ENCODE measurements at regions not wholly inside any gene's neighbourhood (a gene's known extent, or its start where the extent isn't known, plus 50 kb on each side); places are given as distances from the start of the nearest gene placed in this dataset.
"Not testable (repeated sequence)": the region's sequence is repeated elsewhere in the genome, so short reads cannot be mapped to it uniquely, and the experiment has no call there.

DNA sequence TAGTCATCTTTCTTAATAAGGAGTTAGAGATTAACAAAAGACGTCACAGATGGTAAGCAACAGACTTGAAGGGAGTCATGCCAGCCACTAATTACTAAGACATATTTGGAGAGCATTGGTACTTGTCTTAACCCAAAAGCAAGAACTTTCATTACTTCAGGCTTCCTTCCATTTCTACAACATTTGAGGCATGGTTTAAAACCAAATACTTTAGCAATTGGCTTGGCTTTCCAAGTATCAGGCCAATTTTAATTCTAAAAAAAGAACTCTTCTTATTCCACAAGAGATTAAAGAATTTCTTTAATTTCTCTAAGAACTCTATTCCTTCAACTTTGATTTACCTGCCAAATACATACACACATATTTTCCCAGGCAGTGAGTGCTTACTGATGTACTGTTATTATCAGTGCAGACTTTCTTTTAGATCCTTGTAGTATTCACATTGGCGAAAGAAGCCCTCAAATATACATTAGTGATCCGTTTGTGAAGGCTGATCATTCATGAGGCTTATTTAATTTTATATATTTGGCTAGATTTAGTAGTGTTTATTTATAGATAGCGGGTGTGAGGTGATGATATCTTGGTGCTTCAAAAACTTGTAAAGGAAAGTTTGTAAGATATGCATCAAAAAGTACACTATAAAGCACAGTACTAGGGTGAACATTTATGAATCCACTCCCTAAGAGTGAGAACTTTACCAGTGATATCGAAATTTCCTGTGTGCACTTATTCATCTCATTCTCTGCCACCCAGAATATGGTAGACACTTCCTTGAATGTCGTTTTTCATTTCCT is 229.2 kb downstream of the MFSD1 start:
- Histone ChIP-seq H3K27ac (ENCODE audit: low read length) (no peak overlapping the region), H3K4me3 (ENCODE audit: low read length) (no peak overlapping the region), H3K9me3 (replicated peaks; ENCODE audit: control insufficient read depth, low read depth, low read length) (peaks cover 2% of the 10 kb centered on the region), H3K27me3 (ENCODE audit: control insufficient read depth, insufficient read depth, low read length) (no peaks in the 10 kb centered on the region), H3K36me3 (ENCODE audit: control insufficient read depth, insufficient read depth, low read length) (no peaks in the 10 kb centered on the region), H3K4me1 (ENCODE audit: control insufficient read depth, insufficient read depth, low read length) (no peaks in the 10 kb centered on the region)
- WGBS (ENCODE audit: insufficient coverage), result no CpG with 5 or more reads among the region's 6 CpGs
- no peak for DNase-seq

DNA sequence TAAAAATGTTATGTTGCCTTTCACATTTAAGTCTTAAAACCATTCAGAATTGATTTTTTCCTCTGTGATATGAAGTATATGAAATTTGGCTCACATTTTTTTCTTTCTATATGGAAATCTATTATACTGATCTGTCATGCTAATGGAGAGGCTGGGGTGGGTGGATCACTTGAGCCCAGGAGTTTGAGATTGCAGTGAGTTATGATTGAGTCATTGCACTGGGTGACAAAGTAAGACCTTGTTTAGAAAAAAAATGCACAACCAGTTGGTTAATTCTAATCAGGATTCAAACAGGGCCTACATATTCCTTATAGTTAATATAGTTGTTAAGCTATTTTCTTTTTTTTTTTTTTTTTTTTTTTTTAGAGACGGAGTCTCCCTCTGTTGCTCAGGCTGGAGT is 230.5 kb downstream of the MFSD1 start:
- Histone ChIP-seq H3K9me3 (replicated peaks; ENCODE audit: control insufficient read depth, low read depth, low read length) (peaks cover 2% of the 10 kb centered on the region), H3K4me3 (ENCODE audit: low read length) (no peak overlapping the region), H3K36me3 (ENCODE audit: control insufficient read depth, insufficient read depth, low read length) (no peaks in the 10 kb centered on the region), H3K27ac (ENCODE audit: low read length) (no peak overlapping the region), H3K4me1 (ENCODE audit: control insufficient read depth, insufficient read depth, low read length) (no peaks in the 10 kb centered on the region), H3K27me3 (ENCODE audit: control insufficient read depth, insufficient read depth, low read length) (no peaks in the 10 kb centered on the region)
- no CpG with 5 or more reads among the region's 1 CpG for WGBS (ENCODE audit: insufficient coverage)
- no peak for DNase-seq

DNA sequence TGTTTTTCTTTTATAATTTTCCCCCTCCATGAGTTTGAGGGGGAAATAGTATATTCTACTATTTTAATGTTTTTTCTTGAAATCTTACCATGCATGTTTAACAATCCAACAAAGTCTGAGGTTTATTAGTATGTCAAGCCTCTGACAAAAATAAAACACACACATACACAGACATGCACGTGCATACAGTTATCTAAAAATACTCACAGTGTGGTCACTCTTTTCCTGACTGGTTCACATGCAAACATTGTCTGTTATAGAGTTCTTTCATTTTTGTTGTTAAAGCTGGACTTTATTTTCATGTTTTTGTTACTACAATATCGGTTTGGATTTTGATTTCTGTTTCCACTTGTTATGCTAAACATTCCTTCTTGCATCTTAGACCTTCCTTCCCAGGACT is 236.6 kb downstream of the MFSD1 start:
- Histone ChIP-seq H3K36me3 (ENCODE audit: control insufficient read depth, insufficient read depth, low read length) (no peaks in the 10 kb centered on the region), H3K27me3 (ENCODE audit: control insufficient read depth, insufficient read depth, low read length) (no peaks in the 10 kb centered on the region)
- no CpG with 5 or more reads among the region's 2 CpGs for whole genome bisulfite sequencing (ENCODE audit: insufficient coverage)

DNA sequence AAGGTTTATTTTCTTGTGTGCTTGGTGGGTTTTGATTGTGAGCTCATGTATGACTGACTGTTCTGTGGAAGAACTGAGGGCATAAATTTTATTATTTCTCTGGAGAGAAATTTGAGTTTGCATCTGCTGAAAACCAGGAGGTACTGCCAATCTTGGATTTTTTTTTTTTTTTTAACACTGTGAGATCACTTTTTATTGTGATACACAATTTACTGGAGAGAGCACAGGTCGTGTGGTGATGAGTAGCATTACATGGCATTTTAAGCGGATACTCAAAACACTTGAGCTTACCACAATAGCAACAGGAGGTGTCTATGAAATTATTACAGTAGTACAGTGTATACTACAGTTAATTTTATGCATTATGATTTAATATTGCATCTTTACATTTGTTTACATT is 237.4 kb downstream of the MFSD1 start:
- no peaks in the 10 kb centered on the region for H3K4me1 ChIP-seq (ENCODE audit: control insufficient read depth, insufficient read depth, low read length)
- H3K9me3 ChIP-seq (replicated peaks; ENCODE audit: control insufficient read depth, low read depth, low read length), result no peaks in the 10 kb centered on the region
- H3K27me3 ChIP-seq (ENCODE audit: control insufficient read depth, insufficient read depth, low read length), result no peaks in the 10 kb centered on the region
- WGBS (ENCODE audit: insufficient coverage), result no CpG with 5 or more reads among the region's 2 CpGs
- no peak overlapping the region for H3K27ac ChIP-seq (ENCODE audit: low read length)
- H3K36me3 ChIP-seq (ENCODE audit: control insufficient read depth, insufficient read depth, low read length), result no peaks in the 10 kb centered on the region
- DNase-seq, result no peak
- no peak overlapping the region for H3K4me3 ChIP-seq (ENCODE audit: low read length)

More for the DNA sequence above, 236.6 kb downstream of the MFSD1 start:
- Histone ChIP-seq H3K4me1 (ENCODE audit: control insufficient read depth, insufficient read depth, low read length) (no peaks in the 10 kb centered on the region), H3K9me3 (replicated peaks; ENCODE audit: control insufficient read depth, low read depth, low read length) (no peaks in the 10 kb centered on the region), H3K27ac (ENCODE audit: low read length) (no peak overlapping the region), H3K4me3 (ENCODE audit: low read length) (no peak overlapping the region)
- DNase-seq, result no peak

GRCh38 chr3:159045279-159045885 is 243.5 kb downstream of the MFSD1 start:
- no peaks in the 10 kb centered on the region for H3K4me1 ChIP-seq (ENCODE audit: control insufficient read depth, insufficient read depth, low read length)
- 60% methylated on average over 3 of the region's 5 CpGs for WGBS (ENCODE audit: insufficient coverage)
- no peak for DNase-seq
- no peaks in the 10 kb centered on the region for H3K36me3 ChIP-seq (ENCODE audit: control insufficient read depth, insufficient read depth, low read length)
- H3K4me3 ChIP-seq (ENCODE audit: low read length), result no peak overlapping the region
- no peaks in the 10 kb centered on the region for H3K9me3 ChIP-seq (replicated peaks; ENCODE audit: control insufficient read depth, low read depth, low read length)
- H3K27ac ChIP-seq (ENCODE audit: low read length), result no peak overlapping the region
- H3K27me3 ChIP-seq (ENCODE audit: control insufficient read depth, insufficient read depth, low read length), result no peaks in the 10 kb centered on the region

DNA sequence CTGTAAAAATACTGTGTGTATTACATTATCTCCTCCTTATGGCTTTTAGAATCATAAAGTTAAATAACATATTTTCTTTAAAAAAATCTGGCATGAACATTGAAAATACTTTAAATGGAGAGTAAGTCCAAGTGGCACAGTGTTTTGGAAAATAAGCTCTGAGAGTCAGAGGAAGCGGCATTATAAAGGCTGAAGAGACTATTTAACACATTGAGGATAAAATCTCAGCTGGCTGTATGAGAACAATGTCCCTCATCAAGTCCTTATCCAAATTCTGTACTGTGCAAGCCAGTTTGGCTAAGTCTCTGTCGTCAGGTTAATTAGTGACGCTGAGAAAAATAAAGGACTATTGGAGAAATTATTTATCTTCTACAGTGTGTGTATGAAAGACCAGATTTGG is 245.5 kb downstream of the MFSD1 start:
- Histone ChIP-seq H3K4me1 (ENCODE audit: control insufficient read depth, insufficient read depth, low read length) (no peaks in the 10 kb centered on the region), H3K27ac (ENCODE audit: low read length) (no peak overlapping the region), H3K27me3 (ENCODE audit: control insufficient read depth, insufficient read depth, low read length) (no peaks in the 10 kb centered on the region), H3K36me3 (ENCODE audit: control insufficient read depth, insufficient read depth, low read length) (no peaks in the 10 kb centered on the region), H3K9me3 (replicated peaks; ENCODE audit: control insufficient read depth, low read depth, low read length) (no peaks in the 10 kb centered on the region), H3K4me3 (ENCODE audit: low read length) (no peak overlapping the region)
- no peak for DNase-seq
- WGBS (ENCODE audit: insufficient coverage), result 43% methylated on average over 1 of the region's 3 CpGs

GRCh38 chr3:159052494-159052893 is 250.6 kb downstream of the MFSD1 start:
- H3K27me3 ChIP-seq (ENCODE audit: control insufficient read depth, insufficient read depth, low read length); DNase-seq; H3K27ac ChIP-seq (ENCODE audit: low read length); H3K4me3 ChIP-seq (ENCODE audit: low read length); H3K9me3 ChIP-seq (replicated peaks; ENCODE audit: control insufficient read depth, low read depth, low read length); H3K36me3 ChIP-seq (ENCODE audit: control insufficient read depth, insufficient read depth, low read length); H3K4me1 ChIP-seq (ENCODE audit: control insufficient read depth, insufficient read depth, low read length): not testable (repeated sequence)
- WGBS (ENCODE audit: insufficient coverage), result no CpG with 5 or more reads among the region's 1 CpG

- no peaks in the 10 kb centered on the region for H3K4me1 ChIP-seq (ENCODE audit: control insufficient read depth, insufficient read depth, low read length)
Measured at GRCh38 chr3:159057621-159058020, 255.8 kb downstream of the MFSD1 start.

GRCh38 chr3:159058859-159059258 is 257.0 kb downstream of the MFSD1 start:
- no CpG with 5 or more reads among the region's 3 CpGs for WGBS (ENCODE audit: insufficient coverage)
- Histone ChIP-seq H3K27me3 (ENCODE audit: control insufficient read depth, insufficient read depth, low read length) (no peaks in the 10 kb centered on the region), H3K36me3 (ENCODE audit: control insufficient read depth, insufficient read depth, low read length) (no peaks in the 10 kb centered on the region), H3K9me3 (replicated peaks; ENCODE audit: control insufficient read depth, low read depth, low read length) (no peaks in the 10 kb centered on the region), H3K27ac (ENCODE audit: low read length) (no peak overlapping the region), H3K4me1 (ENCODE audit: control insufficient read depth, insufficient read depth, low read length) (no peaks in the 10 kb centered on the region), H3K4me3 (ENCODE audit: low read length) (no peak overlapping the region)
- no peak for DNase-seq

More at GRCh38 chr3:159057621-159058020, 255.8 kb downstream of the MFSD1 start:
- no peak for DNase-seq
- Histone ChIP-seq H3K36me3 (ENCODE audit: control insufficient read depth, insufficient read depth, low read length) (no peaks in the 10 kb centered on the region), H3K27ac (ENCODE audit: low read length) (no peak overlapping the region), H3K27me3 (ENCODE audit: control insufficient read depth, insufficient read depth, low read length) (no peaks in the 10 kb centered on the region), H3K9me3 (replicated peaks; ENCODE audit: control insufficient read depth, low read depth, low read length) (no peaks in the 10 kb centered on the region), H3K4me3 (ENCODE audit: low read length) (no peak overlapping the region)

- H3K27me3 ChIP-seq (ENCODE audit: control insufficient read depth, insufficient read depth, low read length), result no peaks in the 10 kb centered on the region
- WGBS (ENCODE audit: insufficient coverage), result 84% methylated on average over 2 of the region's 2 CpGs
Measured at GRCh38 chr3:159059395-159059794, 257.5 kb downstream of the MFSD1 start.

More at GRCh38 chr3:159059395-159059794, 257.5 kb downstream of the MFSD1 start:
- H3K27ac ChIP-seq (ENCODE audit: low read length), result no peak overlapping the region
- H3K36me3 ChIP-seq (ENCODE audit: control insufficient read depth, insufficient read depth, low read length), result no peaks in the 10 kb centered on the region
- no peaks in the 10 kb centered on the region for H3K9me3 ChIP-seq (replicated peaks; ENCODE audit: control insufficient read depth, low read depth, low read length)
- H3K4me3 ChIP-seq (ENCODE audit: low read length), result no peak overlapping the region
- no peaks in the 10 kb centered on the region for H3K4me1 ChIP-seq (ENCODE audit: control insufficient read depth, insufficient read depth, low read length)
- DNase-seq, result no peak

All from muscle of leg (tissue), 3 donors.